Activated CD4-positive, alpha-beta T cell treated with anti-CD3 and anti-CD28 coated beads, Interleukin-2, amount 50 U/mL, for 24 hours (primary cell): ENCODE measurements at regions not wholly inside any gene's neighbourhood (a gene's known extent, or its start where the extent isn't known, plus 50 kb on each side); places are given as distances from the start of the nearest gene placed in this dataset.

Experiments
- DNase-seq, 2 donors: peaks; one replicate each; pipeline ENCODE4 v3.0.0-alpha.2; 2020; ENCODE audit warnings: low read depth in 1 of 2, low spot score in 1 of 2

DNA sequence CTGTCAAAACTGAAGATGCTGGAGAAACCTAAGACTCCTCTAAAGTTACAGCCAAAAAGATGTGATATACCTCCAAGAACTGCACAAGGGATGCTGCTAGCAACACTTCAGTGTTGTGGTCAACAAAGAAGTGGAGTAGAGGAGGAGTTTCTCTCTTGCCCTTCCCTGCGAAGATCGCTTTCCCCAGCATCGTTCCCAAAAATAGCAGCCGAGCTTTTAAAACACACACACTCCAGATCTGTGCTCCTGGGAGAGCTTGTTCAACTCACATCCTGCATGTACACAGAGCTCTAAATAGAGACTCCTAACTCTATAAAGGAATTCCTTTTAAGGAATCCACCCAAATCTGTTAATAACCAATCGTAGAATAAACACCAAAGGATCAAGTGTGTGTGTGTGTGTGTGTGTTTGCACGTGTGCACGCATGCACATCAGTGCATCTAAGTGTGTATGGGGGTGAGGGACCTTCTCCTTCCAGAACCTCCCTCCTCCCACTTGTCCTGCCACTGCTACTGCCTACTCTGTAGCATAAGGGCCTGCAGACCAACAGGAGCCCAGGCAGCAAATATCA is 58.5 kb downstream of the PSMG1 start:
- DNase-seq: no peak

DNA sequence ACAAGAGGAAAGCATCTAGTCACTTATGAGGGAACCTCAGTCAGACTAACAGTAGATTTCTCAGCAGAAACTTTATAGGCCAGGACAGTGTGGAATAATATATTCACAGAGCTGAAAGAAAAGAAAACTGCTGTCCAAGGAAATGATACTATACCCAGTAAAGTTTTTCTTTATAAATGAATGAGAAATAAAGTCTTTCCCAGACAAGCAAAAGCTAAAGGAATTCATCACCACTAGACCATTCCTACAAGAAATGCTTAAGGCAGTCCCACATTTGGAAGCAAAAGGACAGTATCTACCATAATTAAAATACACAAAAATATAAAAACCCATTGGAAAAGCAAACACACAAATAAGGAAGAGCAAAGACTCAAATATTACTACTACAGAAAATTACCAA is 59.9 kb downstream of the PSMG1 start:
- no peak for DNase-seq

DNA sequence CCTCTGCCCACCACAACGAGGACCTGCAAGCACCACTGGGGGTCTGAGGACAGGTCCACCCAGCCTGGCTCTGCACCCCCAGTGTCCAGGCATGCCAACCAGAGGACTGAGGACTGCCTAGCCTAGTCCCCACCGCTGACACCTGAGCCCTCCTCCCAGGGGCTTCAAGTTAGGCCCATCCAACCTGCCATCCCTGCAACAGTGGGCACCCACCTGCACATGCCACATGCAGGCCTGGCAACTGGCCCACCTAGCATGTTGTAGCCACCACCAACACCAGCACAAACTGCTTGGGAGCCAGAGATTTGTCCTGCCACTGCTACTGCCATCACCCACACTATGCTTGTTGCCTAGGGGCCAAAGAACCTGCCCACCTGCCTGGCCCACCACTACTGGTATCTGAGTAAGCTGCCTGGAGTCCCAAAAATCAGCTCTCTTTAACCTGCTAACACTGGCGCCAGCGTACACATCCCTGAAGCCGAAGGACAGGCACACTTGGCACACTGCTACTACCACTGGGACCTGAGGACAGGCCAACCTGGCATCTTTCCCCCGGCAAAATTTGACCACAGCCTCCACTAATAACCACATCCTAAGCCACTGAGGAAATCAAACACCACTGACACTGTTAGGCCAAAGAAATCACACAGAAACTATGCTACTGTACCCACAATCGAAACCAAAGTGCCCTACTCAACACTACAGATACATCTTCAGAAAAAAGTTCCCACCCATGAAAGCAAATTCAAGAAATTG is 61.5 kb downstream of the PSMG1 start:
- no peak for DNase-seq

DNA sequence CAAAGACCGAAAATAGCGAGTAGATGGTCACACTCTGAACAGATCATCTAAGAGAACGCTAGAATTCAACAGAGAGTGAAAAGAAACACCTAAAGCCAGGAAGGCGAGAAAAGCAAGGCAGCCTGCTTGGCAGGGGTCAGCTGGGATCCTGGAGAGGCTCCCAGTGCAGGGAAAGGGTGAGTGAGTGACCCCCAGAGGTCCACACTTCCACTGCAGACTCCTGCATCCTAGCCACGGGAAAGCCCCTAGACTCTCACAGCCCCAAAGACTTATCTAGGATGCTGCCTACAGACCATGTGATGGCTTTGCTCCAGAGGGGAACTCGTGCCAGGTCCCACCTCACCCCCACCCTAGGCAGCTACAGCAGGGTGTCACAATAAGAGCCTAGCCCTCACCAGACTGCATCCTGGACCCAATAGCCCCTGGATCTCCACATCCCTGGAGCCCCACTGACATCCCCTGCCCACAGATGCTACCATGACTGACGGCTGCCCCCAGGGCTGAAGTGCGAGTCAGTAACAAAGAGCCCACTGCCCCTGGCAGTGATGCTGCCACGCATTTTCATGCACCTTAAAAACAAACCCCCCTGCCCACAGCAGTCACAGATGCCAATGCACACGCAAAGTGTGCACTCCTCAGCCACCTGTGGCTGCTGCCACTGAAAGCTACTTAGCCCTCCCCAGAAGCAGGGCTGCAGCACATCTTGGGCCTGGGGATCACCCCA is 62.2 kb downstream of the PSMG1 start:
- no peak for DNase-seq

DNA sequence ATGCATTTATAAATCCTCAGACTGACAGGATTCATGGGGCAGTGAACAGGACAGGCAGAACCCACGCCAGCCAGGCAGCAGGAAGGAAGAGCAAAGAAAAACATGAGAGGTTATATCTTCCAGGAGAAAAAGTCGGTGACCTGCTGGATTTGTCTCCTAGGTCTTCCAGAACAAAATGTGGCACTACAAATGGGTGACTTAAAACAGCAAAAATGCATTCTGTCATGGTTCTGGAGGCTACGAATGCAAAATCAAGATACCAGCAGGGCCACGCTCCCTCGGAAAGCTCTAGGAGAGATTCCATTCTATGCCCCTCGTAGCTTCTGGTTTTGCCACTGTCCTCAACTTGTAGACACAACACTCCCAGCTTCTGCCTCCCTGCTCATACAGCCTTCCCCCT is 63.4 kb downstream of the PSMG1 start:
- DNase-seq: no peak

DNA sequence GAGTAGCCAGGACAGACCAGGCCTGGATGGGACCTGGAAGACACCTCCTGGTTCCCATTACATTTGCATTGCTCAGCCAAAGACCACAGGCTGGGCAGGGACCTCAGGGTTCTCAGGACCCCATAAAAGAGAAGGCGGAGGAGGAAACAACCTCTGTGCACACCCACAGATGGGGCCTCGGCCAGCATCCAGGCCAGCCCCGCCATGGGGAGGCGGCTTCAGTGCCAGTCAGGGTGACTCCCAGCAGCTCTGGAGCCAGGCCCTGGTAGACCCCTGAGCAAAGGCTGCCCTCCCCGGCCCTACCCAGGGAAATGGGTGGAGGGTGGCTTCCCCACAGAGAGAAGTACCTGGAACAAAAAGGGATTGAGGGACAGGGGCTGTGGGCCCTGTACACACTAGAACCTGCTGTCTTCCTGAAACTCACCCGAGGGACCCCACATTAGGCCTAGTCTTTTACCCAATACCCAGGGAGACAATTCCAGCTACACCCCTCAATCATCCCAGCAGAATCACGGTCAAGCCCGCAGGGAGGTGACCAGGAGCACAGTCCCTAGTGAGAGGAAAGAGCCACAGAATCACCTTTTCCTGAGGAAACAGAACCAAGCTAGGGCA is 64.5 kb downstream of the PSMG1 start:
- DNase-seq: no peak

DNA sequence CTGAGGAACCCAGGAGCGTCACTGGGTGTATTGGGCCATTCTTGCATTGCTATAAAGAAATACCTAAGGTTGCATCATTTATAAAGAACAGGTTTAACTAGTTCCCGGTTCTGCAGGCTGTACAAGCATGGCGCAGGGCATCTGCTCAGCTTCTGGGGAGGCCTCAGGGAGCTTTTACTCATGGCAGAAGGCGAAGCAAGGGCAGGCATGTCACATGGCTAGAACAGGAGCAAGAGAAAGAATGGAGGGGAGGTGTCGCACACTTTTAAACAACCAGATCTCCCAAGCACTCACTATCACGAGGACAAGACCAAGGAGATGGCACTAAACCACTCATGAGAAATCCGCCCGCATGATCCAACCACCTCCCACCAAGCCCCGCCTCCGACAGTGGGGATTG is 65.2 kb downstream of the PSMG1 start:
- DNase-seq: no peak

DNA sequence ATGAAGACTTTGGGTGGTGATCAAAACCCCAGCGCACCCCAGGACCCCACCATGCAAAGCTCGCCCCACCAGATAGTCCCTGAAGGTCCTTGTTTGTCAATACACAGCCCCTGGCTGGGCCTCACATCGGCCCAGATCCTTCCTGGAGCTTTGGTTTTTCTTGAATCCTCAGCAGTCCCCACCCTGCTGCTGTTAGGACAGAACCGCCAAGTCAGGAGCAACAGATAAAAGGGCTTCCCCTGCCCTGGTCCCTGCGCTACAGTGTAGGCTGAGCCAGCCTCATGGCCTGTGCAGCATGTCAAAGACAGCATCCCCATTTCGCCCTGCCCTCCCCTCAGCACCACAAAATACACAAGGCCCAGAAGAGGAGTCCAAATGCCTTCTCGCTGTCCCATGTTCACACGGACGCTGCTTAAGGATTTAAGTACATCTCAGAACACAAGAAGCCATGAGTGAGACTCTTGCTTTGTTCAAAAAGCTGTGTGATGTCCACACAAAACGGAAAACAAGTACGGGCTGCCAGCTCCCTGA is 65.7 kb downstream of the PSMG1 start:
- no peak for DNase-seq

DNA sequence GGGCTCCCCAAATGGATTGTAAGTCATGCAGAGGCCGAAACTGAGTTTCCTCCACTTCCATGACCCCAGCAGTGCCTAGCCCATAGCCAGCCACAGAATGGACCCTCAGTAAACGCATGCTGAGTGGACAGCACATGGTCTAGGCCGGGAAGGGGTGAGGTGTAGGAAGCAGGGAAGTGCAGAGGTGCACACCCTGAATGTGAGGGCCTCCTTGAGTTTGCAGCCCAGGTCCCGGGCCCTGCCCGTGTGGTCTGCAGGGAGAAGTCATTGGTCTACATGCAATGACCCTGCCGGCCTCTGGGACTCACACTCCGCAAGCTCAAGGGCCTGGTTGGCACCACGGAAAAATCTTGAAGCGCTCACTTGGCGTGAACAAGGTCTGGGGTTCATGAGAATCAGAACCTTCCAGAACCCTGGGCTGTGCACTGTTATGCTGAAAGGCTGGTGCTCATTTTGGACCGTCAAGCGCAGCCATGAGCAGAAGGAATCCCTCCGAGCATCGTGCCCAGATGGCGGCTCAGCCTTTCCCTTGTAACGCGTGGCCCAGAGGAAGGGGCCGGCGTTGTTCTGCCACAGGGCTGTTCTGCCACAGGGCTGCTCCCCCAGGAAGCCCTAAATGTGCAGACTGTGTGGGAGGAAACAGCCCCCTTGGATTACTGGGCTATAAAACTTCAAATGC is 66.4 kb downstream of the PSMG1 start:
- no peak for DNase-seq

DNA sequence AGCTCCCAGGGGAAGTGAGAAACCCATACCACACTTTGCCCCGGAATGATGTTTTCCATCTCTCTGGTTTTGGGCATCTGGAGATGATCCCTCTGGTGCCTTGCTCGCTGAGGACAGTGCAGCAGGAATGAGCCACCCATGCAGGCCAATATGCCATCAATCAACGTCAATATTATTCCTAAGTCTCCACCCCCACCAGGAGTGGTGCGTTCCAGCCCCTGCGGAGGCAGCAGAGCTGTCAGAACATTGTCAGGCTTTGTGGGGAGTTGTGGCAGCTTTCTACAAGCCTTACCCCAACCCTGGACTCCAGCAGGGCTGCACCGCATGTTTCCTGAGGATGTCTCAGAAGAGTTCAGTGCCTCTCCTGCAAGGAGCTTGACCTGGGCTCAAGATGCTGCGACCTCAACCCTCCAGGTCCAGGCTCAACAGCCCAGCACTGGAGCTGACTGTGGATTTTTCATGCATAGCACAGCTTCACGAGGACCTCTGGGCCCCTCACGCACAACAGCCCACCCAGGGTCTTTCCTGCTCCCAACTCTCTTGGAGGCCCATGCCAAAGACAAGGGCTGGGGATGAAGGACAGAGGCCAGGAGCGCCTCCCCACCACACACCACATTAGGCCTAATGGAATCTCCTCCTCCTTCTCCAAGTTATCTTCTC is 67.5 kb downstream of the PSMG1 start:
- DNase-seq: no peak

DNA sequence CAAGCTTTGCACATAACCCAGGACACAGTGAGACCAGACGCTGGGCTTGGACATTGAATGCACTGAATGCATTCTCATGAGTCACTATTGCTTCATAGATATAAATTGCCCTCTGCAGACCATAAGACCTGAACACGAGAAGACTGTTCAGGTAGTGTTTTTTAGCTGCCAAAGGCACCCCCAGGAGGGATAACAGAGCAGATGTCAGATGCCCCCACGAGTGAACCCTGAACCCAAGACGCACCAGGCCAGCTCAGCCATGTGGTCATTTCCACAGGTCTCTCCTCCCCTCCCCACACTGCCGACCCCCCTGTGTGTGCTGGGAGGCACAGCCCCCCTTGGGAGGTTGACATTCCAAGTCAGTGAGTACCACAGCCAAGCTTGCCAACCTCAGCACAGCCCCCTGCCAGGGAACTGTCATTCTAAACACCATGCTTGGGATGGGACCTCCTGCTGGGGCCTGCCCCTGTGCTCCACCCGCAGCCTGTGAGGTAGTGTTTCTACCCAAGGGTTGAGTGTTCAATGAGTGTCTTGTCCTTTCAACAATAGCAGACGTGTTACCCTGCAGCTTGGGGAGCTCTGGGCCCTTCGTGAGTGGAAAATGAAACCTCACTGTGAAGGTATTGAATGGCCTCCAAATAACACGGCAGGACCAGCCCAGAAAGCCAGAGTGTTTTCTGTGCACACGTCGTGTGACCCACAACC is 68.2 kb downstream of the PSMG1 start:
- no peak for DNase-seq

DNA sequence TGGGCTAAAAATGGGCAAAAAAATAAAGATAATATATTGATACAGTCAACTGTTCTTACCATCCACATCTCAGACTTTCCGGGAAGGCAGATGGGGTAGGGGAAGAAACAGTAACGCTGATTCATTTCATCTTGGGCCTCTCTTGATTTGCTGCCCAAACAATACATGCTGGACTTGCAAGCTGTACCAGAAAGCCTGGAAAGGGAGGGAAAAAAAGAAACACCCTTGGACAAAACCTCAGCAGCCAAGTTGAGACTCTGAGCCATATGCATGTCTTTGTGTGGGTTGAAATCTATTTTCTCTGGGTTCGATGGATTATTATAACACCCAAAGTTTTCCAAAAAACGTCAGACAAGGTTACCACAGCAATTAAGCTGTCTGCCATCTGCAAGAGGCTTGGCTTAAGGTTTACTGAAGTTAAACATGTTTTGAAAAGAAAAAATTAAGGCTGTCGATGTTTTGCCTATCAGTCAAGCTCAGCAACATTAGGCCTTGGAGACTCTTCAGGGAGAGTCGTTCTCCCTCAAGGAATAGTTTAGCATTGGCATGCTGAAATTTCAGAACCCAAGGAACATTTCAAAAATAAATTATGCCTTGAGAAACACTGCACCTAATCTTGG is 71.2 kb downstream of the PSMG1 start:
- DNase-seq: no peak

DNA sequence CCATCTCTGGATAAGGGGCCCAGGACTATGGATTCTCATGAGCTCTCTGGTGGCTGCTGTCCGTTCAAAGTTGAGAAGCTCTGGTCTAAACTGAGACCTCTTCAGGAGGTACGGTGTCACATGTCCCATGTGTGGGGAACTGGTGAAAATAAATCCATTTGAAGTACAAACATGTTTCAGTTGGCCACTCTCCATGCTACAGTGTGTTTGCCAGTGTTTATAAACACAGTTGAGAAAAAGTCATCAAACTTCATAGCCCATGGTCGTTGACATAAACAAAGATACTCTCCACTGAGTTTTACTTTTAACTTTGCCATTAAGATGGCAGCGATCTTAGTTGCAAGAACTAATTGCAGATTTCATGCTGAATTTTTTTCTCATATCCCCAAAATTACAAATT is 72.8 kb downstream of the PSMG1 start:
- DNase-seq: no peak

DNA sequence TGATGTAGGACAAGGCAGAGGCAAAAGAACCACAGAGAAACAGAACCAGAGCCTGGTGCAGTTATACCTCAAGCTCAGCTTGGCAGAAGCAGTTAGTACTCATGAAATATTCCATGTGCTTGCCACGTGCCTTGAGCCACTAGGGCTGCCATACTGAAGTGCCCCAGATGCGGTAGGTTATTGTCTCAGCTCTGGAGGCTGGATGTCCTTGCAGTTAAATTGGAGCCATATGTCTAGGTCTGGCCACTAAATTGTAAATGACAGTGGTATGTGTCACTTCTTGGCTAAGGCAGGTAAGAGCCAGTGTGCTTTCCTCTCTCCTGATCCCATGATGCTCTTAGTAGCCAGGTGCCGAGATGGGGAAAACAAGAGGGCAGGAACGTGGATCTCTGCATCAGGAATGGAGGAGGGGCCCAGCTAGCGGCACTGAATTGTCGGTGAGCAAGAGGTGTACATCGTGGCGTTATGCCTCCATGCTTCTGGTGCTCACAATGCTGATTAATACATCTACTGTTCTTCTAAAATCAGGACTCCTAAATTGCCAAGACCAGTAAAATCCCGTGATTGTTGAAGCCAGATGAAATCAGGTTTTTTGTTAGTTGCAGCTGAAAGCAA is 73.5 kb downstream of the PSMG1 start:
- no peak for DNase-seq

DNA sequence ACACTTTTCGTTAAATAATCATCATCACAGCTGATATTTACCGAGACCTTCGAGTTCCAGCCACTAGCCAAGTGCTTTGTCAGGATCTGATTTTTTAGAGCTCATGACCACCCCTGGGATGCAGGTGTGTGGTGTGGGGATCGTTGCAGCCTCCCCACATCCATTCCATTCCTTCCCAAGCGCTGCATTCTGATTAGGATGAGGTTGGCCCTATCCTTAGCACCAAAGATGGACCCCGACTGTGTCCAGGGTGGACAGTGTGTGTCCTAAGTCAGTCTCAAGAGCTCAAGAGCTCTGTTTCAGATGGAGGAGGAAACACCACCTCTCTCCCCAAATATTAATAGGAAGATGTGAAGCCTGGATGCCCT is 74.1 kb downstream of the PSMG1 start:
- no peak for DNase-seq

DNA sequence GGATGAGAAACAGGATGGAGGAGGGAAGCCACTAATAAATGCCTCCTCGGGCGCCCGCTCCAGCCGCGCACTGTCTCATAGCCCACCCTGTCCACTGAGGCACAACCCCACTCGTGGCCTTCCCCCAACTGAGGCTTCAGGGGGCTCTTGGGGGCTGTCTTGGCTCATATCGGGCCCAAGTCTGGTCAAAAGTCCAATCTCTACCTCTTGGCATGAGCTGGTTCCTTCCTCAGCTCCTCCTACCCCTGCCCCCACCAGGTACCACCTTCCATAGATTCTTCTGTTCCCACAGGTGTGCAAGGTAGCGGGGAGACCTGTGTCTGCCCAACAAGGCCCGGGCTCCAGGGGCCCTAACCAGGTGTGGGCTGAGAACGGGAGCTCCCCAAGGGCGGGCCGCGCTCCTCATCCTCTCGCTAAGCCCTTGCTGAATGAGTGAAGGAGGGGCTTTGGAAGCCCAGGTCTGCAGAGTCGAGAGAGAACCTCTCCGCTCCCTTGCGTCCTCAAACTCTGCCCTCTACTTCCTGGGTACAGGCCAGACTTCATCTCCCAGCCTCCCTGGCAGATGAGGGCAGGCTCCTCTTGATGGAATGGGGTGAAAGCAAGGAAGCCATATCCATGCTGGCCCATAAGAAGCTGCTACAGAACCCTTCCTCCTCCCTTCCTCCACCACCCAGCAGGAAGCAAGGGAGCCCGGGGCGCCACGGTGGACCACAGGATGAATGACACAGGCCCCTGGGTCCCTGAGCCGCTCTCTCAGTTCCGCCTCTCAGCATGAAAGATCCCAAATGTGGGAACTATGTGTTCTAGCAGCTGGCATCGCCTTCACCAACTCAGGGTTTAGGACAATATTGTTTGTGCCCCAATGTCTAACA is 74.7 kb downstream of the PSMG1 start:
- DNase-seq: no peak

DNA sequence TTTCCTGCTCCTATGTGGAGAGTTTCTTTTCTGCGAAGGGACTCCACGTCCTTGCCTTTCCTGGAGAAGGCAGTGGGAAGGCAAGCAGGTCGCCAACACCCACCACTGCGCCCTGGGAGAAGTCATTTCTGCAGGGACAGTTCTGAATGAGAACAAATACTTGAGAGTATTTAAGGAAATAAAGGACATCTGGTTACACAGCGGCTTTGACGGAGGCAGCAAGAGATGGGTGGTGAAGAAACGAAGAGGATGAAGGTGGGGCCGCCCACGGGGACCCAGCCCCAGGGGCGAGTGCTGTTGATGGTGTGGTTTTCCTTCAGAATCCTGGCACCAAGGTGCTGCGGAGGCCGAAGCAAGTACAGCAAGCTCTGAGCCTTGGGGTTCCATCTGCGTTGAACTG is 75.5 kb downstream of the PSMG1 start:
- DNase-seq: no peak

DNA sequence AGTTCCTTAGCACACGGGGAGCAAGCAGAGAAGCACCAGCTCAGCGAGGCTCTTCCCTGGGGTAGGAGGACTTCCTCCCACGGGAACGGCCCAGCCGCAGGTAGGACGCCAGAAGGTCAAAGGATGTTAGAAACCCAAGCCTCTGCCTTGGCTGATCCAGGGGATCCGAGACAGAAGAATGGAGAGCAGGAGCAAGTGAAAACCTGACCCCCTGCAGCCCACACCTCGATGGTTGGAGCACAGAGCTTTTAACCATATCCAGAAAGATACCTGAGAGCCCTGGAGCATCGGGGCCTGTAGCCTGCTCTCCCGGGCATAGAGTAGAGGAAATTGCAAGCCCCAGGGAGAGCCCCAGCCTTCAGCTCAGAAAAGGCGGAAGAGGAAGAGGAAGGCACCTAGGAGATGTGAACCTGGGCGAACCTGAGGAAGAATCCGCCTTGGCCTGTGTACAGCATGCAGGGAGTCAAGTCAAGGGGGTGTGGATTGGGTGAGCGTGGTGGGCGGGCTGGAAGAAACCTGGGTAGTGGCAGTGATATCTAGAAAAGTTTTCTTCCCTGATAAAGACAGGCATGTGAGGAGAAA is 76.3 kb downstream of the PSMG1 start:
- DNase-seq: no peak
